B cell (primary cell): ENCODE measurements at regions not wholly inside any gene's neighbourhood (a gene's known extent, or its start where the extent isn't known, plus 50 kb on each side); places are given as distances from the start of the nearest gene placed in this dataset.

Source experiments
- ATAC-seq: fragments of 200-7000 bp; cut with Tn5 transposase; one replicate; pipeline ENCODE4 v1.10.0; 2021; ENCODE audit warnings: low read depth, mild to moderate bottlenecking, moderate number of reproducible peaks, moderate library complexity
- CTCF ChIA-PET: fragments of 350-600 bp; sonication (Branson Sonifier 250); formaldehyde crosslinking; loops from one replicate; lab custom pipeline; 2021; ENCODE audit warnings: antibody characterized with exemption, inconsistent platforms; lab: Charles Lee
- POLR2A ChIA-PET: fragments of 350-600 bp; sonication (Branson Sonifier 250); formaldehyde crosslinking; loops from one replicate; lab custom pipeline; 2021; ENCODE audit warnings: antibody characterized with exemption; lab: Charles Lee
- DNase-seq: peaks from one replicate; pipeline ENCODE4 v3.0.0; 2013
- H2AFZ ChIP-seq: 2 replicates; pipeline ENCODE4 v1.6.1; 2012; ENCODE audit warnings: mild to moderate bottlenecking, low read depth, low read length; ENCODE audit not compliant: insufficient read depth, poor library complexity, severe bottlenecking
- H3K27ac ChIP-seq, 2 donors: 1 replicate in 1 of 2; 2 replicates in 1 of 2; pipeline ENCODE4 v1.5.1; 2012 to 2013; ENCODE audit warnings: low read length in 2 of 2, mild to moderate bottlenecking in 2 of 2, moderate library complexity in 1 of 2
- H3K27me3 ChIP-seq, 4 experiments: fragments of 200-600 bp in 1 of 4; sonication (generic) in 1 of 4; replicated peaks in 1 of 4; 1 replicate in 2 of 4; 2 replicates in 2 of 4; pipeline versions ENCODE4 v1.6.1 to v1.7.0; 2013 to 2016; ENCODE audit warnings: low read length in 3 of 4, mild to moderate bottlenecking in 2 of 4, mixed read lengths in 1 of 4, moderate library complexity in 1 of 4; ENCODE audit not compliant: insufficient read depth in 4 of 4, control insufficient read depth in 3 of 4; ENCODE audit errors: control extremely low read depth in 1 of 4
- H3K36me3 ChIP-seq, 2 experiments: replicated peaks in 1 of 2; 1 replicate in 1 of 2; 2 replicates in 1 of 2; pipeline versions ENCODE4 v1.6.1 to v1.7.1; 2013; ENCODE audit warnings: low read length in 1 of 2; ENCODE audit not compliant: insufficient read depth in 2 of 2, control insufficient read depth in 1 of 2; ENCODE audit errors: control extremely low read depth in 1 of 2, extremely low read depth in 1 of 2
- H3K4me1 ChIP-seq, 2 donors: fragments of 200-600 bp in 1 of 2; sonication (generic) in 1 of 2; 1 replicate in 1 of 2; 2 replicates in 1 of 2; pipeline versions ENCODE4 v1.5.1 to v1.6.1; 2013 to 2017; ENCODE audit warnings: low read length in 2 of 2; ENCODE audit not compliant: control insufficient read depth in 2 of 2, insufficient read depth in 2 of 2
- H3K4me2 ChIP-seq: replicated peaks from 2 replicates; pipeline ENCODE3; 2012; ENCODE audit warnings: mild to moderate bottlenecking, low read depth, low read length; ENCODE audit not compliant: poor library complexity, severe bottlenecking
- H3K4me3 ChIP-seq, 5 experiments: fragments of 200-600 bp in 1 of 5; sonication (generic) in 1 of 5; 1 replicate in 3 of 5; 2 replicates in 2 of 5; pipeline versions ENCODE4 v1.5.1 to v1.7.0; 2011 to 2016; ENCODE audit warnings: low read length in 4 of 5, mild to moderate bottlenecking in 4 of 5, low read depth in 2 of 5, control low read depth in 1 of 5, moderate library complexity in 1 of 5; ENCODE audit not compliant: insufficient read depth in 1 of 5; ENCODE audit errors: control extremely low read depth in 1 of 5, extremely low read depth in 1 of 5
- H3K79me2 ChIP-seq: fragments of 200-600 bp; sonication (generic); one replicate; pipeline ENCODE4 v1.6.0; 2016; ENCODE audit warnings: low read length; ENCODE audit not compliant: control insufficient read depth, insufficient read depth
- H3K9ac ChIP-seq: fragments of 200-600 bp; sonication (generic); 2 replicates; pipeline ENCODE4 v1.6.1; 2017; ENCODE audit warnings: mild to moderate bottlenecking, low read length, moderate library complexity
- H3K9me3 ChIP-seq, 3 donors: one replicate each; pipeline versions ENCODE4 v1.6.1 to v1.7.1; 2013; ENCODE audit warnings: low read length in 2 of 3; ENCODE audit not compliant: control insufficient read depth in 2 of 3, insufficient read depth in 1 of 3; ENCODE audit errors: control extremely low read depth in 1 of 3
- H4K20me1 ChIP-seq: 2 replicates; pipeline ENCODE4 v1.6.0; 2012; ENCODE audit warnings: mild to moderate bottlenecking, low read length; ENCODE audit not compliant: insufficient read depth, control insufficient read depth, poor library complexity, severe bottlenecking
- H3K27ac Mint-ChIP-seq: one replicate; pipeline ENCODE4 v1.8.0; 2021; ENCODE audit warnings: mixed read lengths
- H3K27me3 Mint-ChIP-seq: one replicate; pipeline ENCODE4 v1.8.0; 2021; ENCODE audit warnings: mixed read lengths
- H3K4me1 Mint-ChIP-seq: one replicate; pipeline ENCODE4 v1.8.0; 2021; ENCODE audit warnings: mixed read lengths
- H3K4me3 Mint-ChIP-seq: one replicate; pipeline ENCODE4 v1.8.0; 2021; ENCODE audit warnings: mixed read lengths
- H3K9me3 Mint-ChIP-seq: one replicate; pipeline ENCODE4 v1.8.0; 2022; ENCODE audit warnings: mixed read lengths; ENCODE audit not compliant: insufficient read depth
- CTCF ChIP-seq: fragments of 200-600 bp; IDR thresholded peaks from one replicate; pipeline ENCODE4 v1.8.0; 2022; ENCODE audit warnings: antibody characterized with exemption, mild to moderate bottlenecking
- EZH2 ChIP-seq: IDR thresholded peaks from 2 replicates; pipeline ENCODE4 v1.6.1; 2012; ENCODE audit warnings: borderline replicate concordance, low read depth, mild to moderate bottlenecking, moderate library complexity, low read length; ENCODE audit not compliant: insufficient read depth, poor library complexity, severe bottlenecking
- WGBS: methylation state at CpG from one replicate; pipeline ENCODE4 v1.1.5; 2013; ENCODE audit warnings: missing lambda C conversion rate; ENCODE audit not compliant: insufficient coverage; 5-methylcytosine and 5-hydroxymethylcytosine counted together
- intact Hi-C: fragments of 100-400 bp; cut with micrococcal nuclease; formaldehyde crosslinking; loops from one replicate; pipeline ENCODE4 v1.10.0; 2022

GRCh38 chr13:88223958-88224357 is 552.8 kb downstream of the SLITRK5 start:
- Histone ChIP-seq H4K20me1 (no peaks in the 10 kb centered on the region), H3K27me3 (no peaks in the 10 kb centered on the region), H3K27ac (no peak overlapping the region), H3K9ac (no peak overlapping the region), H2AFZ (no peak overlapping the region), H3K79me2 (no peaks in the 10 kb centered on the region), H3K4me2 (no peak overlapping the region), H3K4me1 (no peaks in the 10 kb centered on the region), H3K4me3 (no peak overlapping the region), H3K9me3 (peaks cover 0 to 6% (median 1%) of the 10 kb centered on the region in 3 donors), H3K36me3 (no peaks in the 10 kb centered on the region)
- Mint-ChIP-seq H3K27ac (no peak overlapping the region), H3K9me3 (no peaks in the 10 kb centered on the region), H3K27me3 (no peaks in the 10 kb centered on the region), H3K4me3 (no peak overlapping the region), H3K4me1 (no peaks in the 10 kb centered on the region)
- DNase-seq (no peak), ATAC-seq (no peak)
- POLR2A ChIA-PET = no interaction called here
- TF ChIP-seq CTCF (no peak), EZH2 (no peak)
- WGBS = 97% methylated on average over 6 of the region's 7 CpGs
- CTCF ChIA-PET = no interaction called here
- intact Hi-C loops = no loop called here

GRCh38 chr13:88235441-88235840 is 564.3 kb downstream of the SLITRK5 start:
- H3K4me1 ChIP-seq = no peaks in the 10 kb centered on the region
- H3K79me2 ChIP-seq = no peaks in the 10 kb centered on the region
- ChIA-PET POLR2A (no interaction called here), CTCF (no interaction called here)
- intact Hi-C loops = no loop called here
- H3K4me3 Mint-ChIP-seq = no peak overlapping the region
- H3K9me3 ChIP-seq = no peaks in the 10 kb centered on the region
- H3K27me3 Mint-ChIP-seq = no peaks in the 10 kb centered on the region
- H3K36me3 ChIP-seq = no peaks in the 10 kb centered on the region
- no peak overlapping the region for H3K4me2 ChIP-seq
- no peak for TF ChIP-seq CTCF
- no peak for TF ChIP-seq EZH2
- H3K4me3 ChIP-seq = no peak overlapping the region
- DNase-seq (no peak), ATAC-seq (no peak)
- no peak overlapping the region for H3K9ac ChIP-seq
- no peak overlapping the region for H3K27ac ChIP-seq
- no peaks in the 10 kb centered on the region for H4K20me1 ChIP-seq
- H3K9me3 Mint-ChIP-seq = no peaks in the 10 kb centered on the region
- no peak overlapping the region for H3K27ac Mint-ChIP-seq
- no peak overlapping the region for H2AFZ ChIP-seq
- WGBS = no CpG with 5 or more reads among the region's 2 CpGs
- H3K4me1 Mint-ChIP-seq = no peaks in the 10 kb centered on the region
- H3K27me3 ChIP-seq = no peaks in the 10 kb centered on the region
